SK-N-SH treated with all-trans-retinoic acid at 6 μM for 48 hours (cell line): ENCODE measurements at regions not wholly inside any gene's neighbourhood (a gene's known extent, or its start where the extent isn't known, plus 50 kb on each side); places are given as distances from the start of the nearest gene placed in this dataset.

Experiments used
- ATAC-seq: fragments of 200-7000 bp; cut with Tn5 transposase; 3 replicates; pipeline ENCODE4 v1.9.1; 2020; ENCODE audit warnings: mild to moderate bottlenecking, moderate library complexity
- ARNTL ChIP-seq: fragments of 450-650 bp; formaldehyde crosslinking; IDR thresholded peaks from 2 replicates; pipeline ENCODE4 v1.5.0; 2020; ENCODE audit warnings: low read depth, mild to moderate bottlenecking, moderate library complexity, borderline replicate concordance
- BACH2 ChIP-seq: fragments of 250-450 bp; sonication (Bioruptor Pico); IDR thresholded peaks from 2 replicates; pipeline ENCODE4 v1.9.0; 2021; ENCODE audit warnings: mild to moderate bottlenecking, borderline replicate concordance
- CREB5 ChIP-seq: fragments of 250-450 bp; sonication (Bioruptor Pico); IDR thresholded peaks from 2 replicates; pipeline ENCODE4 v1.5.1; 2020; ENCODE audit warnings: low read depth, mild to moderate bottlenecking, moderate library complexity
- CSDC2 ChIP-seq: fragments of 250-450 bp; sonication (Bioruptor Pico); IDR thresholded peaks from 2 replicates; pipeline ENCODE4 v1.5.0; 2020; ENCODE audit warnings: mild to moderate bottlenecking, moderate library complexity
- ESRRG ChIP-seq: fragments of 250-450 bp; sonication (Bioruptor Pico); IDR thresholded peaks from 2 replicates; pipeline ENCODE4 v1.6.1; 2021; ENCODE audit warnings: mild to moderate bottlenecking
- GLIS3 ChIP-seq: fragments of 250-450 bp; sonication (Bioruptor Pico); IDR thresholded peaks from 2 replicates; pipeline ENCODE4 v1.5.0; 2020; ENCODE audit warnings: mild to moderate bottlenecking, moderate library complexity
- ISL1 ChIP-seq: fragments of 250-450 bp; sonication (Bioruptor Pico); IDR thresholded peaks from 2 replicates; pipeline ENCODE4 v2.1.2; 2022; ENCODE audit warnings: mild to moderate bottlenecking, moderate library complexity
- OSR1 ChIP-seq: fragments of 250-450 bp; sonication (Bioruptor Pico); IDR thresholded peaks from 2 replicates; pipeline ENCODE4 v1.8.0; 2022; ENCODE audit warnings: moderate library complexity, mild to moderate bottlenecking, inconsistent platforms
- PATZ1 ChIP-seq: fragments of 250-450 bp; sonication (Bioruptor Pico); IDR thresholded peaks from 2 replicates; pipeline ENCODE4 v1.8.0; 2020; ENCODE audit warnings: mild to moderate bottlenecking, moderate library complexity, borderline replicate concordance
- PPARA ChIP-seq: fragments of 250-450 bp; sonication (Bioruptor Pico); IDR thresholded peaks from 2 replicates; pipeline ENCODE4 v1.5.0; 2020; ENCODE audit warnings: mild to moderate bottlenecking, borderline replicate concordance
- RARB ChIP-seq: fragments of 250-450 bp; sonication (Bioruptor Pico); IDR thresholded peaks from 2 replicates; pipeline ENCODE4 v1.8.0; 2021; ENCODE audit warnings: mild to moderate bottlenecking, moderate library complexity
- SNAI2 ChIP-seq: fragments of 250-450 bp; sonication (Bioruptor Pico); IDR thresholded peaks from 2 replicates; pipeline ENCODE4 v1.5.0; 2020; ENCODE audit warnings: mild to moderate bottlenecking, moderate library complexity
- TCF4 ChIP-seq: fragments of 250-450 bp; sonication (Bioruptor Pico); IDR thresholded peaks from 2 replicates; pipeline ENCODE4 v1.8.0; 2021; ENCODE audit warnings: mild to moderate bottlenecking, moderate library complexity, borderline replicate concordance
- TOX ChIP-seq: fragments of 250-450 bp; sonication (Bioruptor Pico); IDR thresholded peaks from 2 replicates; pipeline ENCODE4 v1.8.0; 2021; ENCODE audit warnings: mild to moderate bottlenecking, moderate library complexity, borderline replicate concordance
- TSHZ2 ChIP-seq: fragments of 250-450 bp; sonication (Bioruptor Pico); IDR thresholded peaks from 2 replicates; pipeline ENCODE4 v1.5.0; 2020; ENCODE audit warnings: mild to moderate bottlenecking, moderate library complexity
- ZC3H10 ChIP-seq: fragments of 250-450 bp; sonication (Bioruptor Pico); IDR thresholded peaks from 2 replicates; pipeline ENCODE4 v1.5.1; 2021; ENCODE audit warnings: mild to moderate bottlenecking, moderate library complexity
- ZFP3 ChIP-seq: fragments of 250-450 bp; sonication (Bioruptor Pico); IDR thresholded peaks from 2 replicates; pipeline ENCODE4 v1.5.0; 2020; ENCODE audit warnings: mild to moderate bottlenecking, moderate library complexity
- ZFP30 ChIP-seq: fragments of 450-650 bp; formaldehyde crosslinking; IDR thresholded peaks from 2 replicates; pipeline ENCODE4 v1.5.0; 2022; ENCODE audit warnings: mild to moderate bottlenecking, moderate library complexity
- ZNF565 ChIP-seq: fragments of 450-650 bp; formaldehyde crosslinking; conservative IDR thresholded peaks from 2 replicates; pipeline ENCODE4 v1.5.0; 2020; ENCODE audit warnings: low read depth, mild to moderate bottlenecking, moderate library complexity
- ZNF70 ChIP-seq: fragments of 450-650 bp; formaldehyde crosslinking; IDR thresholded peaks from 2 replicates; pipeline ENCODE4 v1.5.0; 2020; ENCODE audit warnings: mild to moderate bottlenecking, moderate library complexity
- ZNF8 ChIP-seq: fragments of 450-650 bp; formaldehyde crosslinking; IDR thresholded peaks from 2 replicates; pipeline ENCODE4 v1.5.0; 2020; ENCODE audit warnings: mild to moderate bottlenecking, moderate library complexity
- TF ChIP-seq, protein P1 (sequence below): fragments of 250-450 bp; sonication (Bioruptor Pico); IDR thresholded peaks from 2 replicates; pipeline ENCODE4 v1.8.0; 2021; ENCODE audit warnings: low read depth, mild to moderate bottlenecking, moderate library complexity, borderline replicate concordance
- TF ChIP-seq, protein P2 (sequence below): fragments of 250-450 bp; sonication (Bioruptor Pico); IDR thresholded peaks from 2 replicates; pipeline ENCODE4 v1.5.1; 2021; ENCODE audit warnings: mild to moderate bottlenecking, moderate library complexity

- no peak for TF ChIP-seq RARB (CRISPR knock-in tag)
- TF ChIP-seq ISL1, result peak; percentile 48
- 0 out of 2 replicates have a peak, but pooled peaks have one; percentile 18 for TF ChIP-seq ZFP3
- no peak for TF ChIP-seq GLIS3
- ATAC-seq, result peak; percentile 46; the same call in 2 of the 3 replicates
Measured at GRCh38 chr20:1761116-1761515, 103.5 kb upstream of the SIRPG start.

GRCh38 chr20:1758765-1759164 is 101.2 kb upstream of the SIRPG start:
- no peak for ATAC-seq
- TF ChIP-seq, protein P1, sequence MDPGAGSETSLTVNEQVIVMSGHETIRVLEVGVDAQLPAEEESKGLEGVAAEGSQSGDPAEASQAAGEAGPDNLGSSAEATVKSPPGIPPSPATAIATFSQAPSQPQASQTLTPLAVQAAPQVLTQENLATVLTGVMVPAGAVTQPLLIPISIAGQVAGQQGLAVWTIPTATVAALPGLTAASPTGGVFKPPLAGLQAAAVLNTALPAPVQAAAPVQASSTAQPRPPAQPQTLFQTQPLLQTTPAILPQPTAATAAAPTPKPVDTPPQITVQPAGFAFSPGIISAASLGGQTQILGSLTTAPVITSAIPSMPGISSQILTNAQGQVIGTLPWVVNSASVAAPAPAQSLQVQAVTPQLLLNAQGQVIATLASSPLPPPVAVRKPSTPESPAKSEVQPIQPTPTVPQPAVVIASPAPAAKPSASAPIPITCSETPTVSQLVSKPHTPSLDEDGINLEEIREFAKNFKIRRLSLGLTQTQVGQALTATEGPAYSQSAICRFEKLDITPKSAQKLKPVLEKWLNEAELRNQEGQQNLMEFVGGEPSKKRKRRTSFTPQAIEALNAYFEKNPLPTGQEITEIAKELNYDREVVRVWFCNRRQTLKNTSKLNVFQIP (CRISPR knock-in tag), result no peak
- TF ChIP-seq ZC3H10 (CRISPR knock-in tag), result no peak
- no peak for TF ChIP-seq TOX (CRISPR knock-in tag)
- TF ChIP-seq RARB (CRISPR knock-in tag), result no peak
- TF ChIP-seq TCF4 (CRISPR knock-in tag), result no peak
- no peak for TF ChIP-seq ESRRG
- TF ChIP-seq, protein P2, sequence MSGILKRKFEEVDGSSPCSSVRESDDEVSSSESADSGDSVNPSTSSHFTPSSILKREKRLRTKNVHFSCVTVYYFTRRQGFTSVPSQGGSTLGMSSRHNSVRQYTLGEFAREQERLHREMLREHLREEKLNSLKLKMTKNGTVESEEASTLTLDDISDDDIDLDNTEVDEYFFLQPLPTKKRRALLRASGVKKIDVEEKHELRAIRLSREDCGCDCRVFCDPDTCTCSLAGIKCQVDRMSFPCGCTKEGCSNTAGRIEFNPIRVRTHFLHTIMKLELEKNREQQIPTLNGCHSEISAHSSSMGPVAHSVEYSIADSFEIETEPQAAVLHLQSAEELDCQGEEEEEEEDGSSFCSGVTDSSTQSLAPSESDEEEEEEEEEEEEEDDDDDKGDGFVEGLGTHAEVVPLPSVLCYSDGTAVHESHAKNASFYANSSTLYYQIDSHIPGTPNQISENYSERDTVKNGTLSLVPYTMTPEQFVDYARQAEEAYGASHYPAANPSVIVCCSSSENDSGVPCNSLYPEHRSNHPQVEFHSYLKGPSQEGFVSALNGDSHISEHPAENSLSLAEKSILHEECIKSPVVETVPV (CRISPR knock-in tag), result no peak
- no peak for TF ChIP-seq PPARA (CRISPR knock-in tag)
- no peak for TF ChIP-seq CSDC2 (CRISPR knock-in tag)
- TF ChIP-seq ZNF8, result no peak
- TF ChIP-seq SNAI2, result no peak
- TF ChIP-seq ZNF70 (CRISPR knock-in tag), result no peak
- no peak for TF ChIP-seq ISL1
- TF ChIP-seq BACH2, result no peak
- TF ChIP-seq ZNF565 (CRISPR knock-in tag), result no peak
- TF ChIP-seq GLIS3, result no peak
- no peak for TF ChIP-seq ZFP30 (CRISPR knock-in tag)
- no peak for TF ChIP-seq TSHZ2
- TF ChIP-seq PATZ1 (CRISPR knock-in tag), result no peak
- TF ChIP-seq OSR1 (CRISPR knock-in tag), result no peak

DNA sequence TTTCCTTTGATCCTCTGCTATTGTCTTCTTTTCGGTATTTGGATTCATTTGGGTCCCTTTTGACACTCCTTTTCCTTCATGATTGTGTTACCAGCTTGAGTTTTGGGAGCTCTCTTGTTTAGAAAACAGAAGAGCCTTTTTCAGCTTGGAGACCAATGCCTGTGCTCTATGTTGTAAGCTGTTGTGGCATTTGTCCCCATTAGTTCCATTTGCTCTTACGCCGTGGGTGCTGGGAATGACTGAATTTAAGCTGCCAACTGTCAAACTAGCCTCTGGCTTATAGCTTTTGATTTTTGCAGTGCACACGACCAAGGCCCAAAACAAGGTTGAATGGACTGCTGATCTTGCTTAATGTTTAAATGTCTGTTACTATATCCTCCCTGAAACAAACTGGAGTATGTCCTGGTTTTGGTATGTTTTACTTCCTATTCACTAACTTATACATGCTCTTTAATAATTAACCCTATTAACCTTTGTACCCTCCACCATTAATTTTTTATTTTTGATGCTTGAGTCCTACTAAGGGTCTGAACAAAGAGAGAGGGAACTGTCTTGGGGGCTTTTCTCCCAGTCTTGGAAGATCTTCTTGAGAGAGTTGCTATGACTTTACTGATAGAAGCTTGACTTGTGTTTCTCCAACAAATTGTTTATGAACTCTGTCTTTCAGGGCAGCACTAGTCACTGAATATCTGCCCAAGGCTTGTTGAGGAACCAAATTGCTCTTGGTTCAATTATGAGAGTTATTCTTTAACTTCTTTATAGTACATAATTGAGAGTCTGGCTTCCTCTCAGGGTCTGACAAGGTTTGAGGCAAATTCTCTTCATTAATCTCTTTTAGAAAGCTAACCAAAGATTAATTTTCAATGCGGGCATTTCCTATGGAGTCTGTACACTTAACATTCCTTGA is 100.3 kb upstream of the SIRPG start:
- ATAC-seq, result no peak
- TF ChIP-seq ZFP3 (no peak), ZNF8 (no peak), OSR1 (CRISPR knock-in tag) (no peak), ZNF70 (CRISPR knock-in tag) (no peak), ISL1 (no peak), ESRRG (no peak), CREB5 (CRISPR knock-in tag) (no peak), ARNTL (CRISPR knock-in tag) (no peak), CSDC2 (CRISPR knock-in tag) (no peak), ZNF565 (CRISPR knock-in tag) (no peak), PPARA (CRISPR knock-in tag) (no peak), ZFP30 (CRISPR knock-in tag) (no peak), RARB (CRISPR knock-in tag) (no peak), SNAI2 (no peak), ZC3H10 (CRISPR knock-in tag) (no peak), GLIS3 (no peak), TCF4 (CRISPR knock-in tag) (no peak)
- TF ChIP-seq, protein P1 (CRISPR knock-in tag), result no peak
- TF ChIP-seq, protein P2 (CRISPR knock-in tag), result no peak
